Activated T-cell treated with anti-CD3 and anti-CD28 coated beads, Interleukin-2, amount 50 U/mL, for 4 hours (primary cell): ENCODE measurements at regions not wholly inside any gene's neighbourhood (a gene's known extent, or its start where the extent isn't known, plus 50 kb on each side); places are given as distances from the start of the nearest gene placed in this dataset.
"Not testable (repeated sequence)": the region's sequence is repeated elsewhere in the genome, so short reads cannot be mapped to it uniquely, and the experiment has no call there.

Source experiments
- ATAC-seq, 2 donors: fragments of 200-7000 bp; cut with Tn5 transposase; one replicate each; pipeline ENCODE4 v1.10.0; 2021
- DNase-seq: peaks from one replicate; pipeline ENCODE4 v3.0.0-alpha.2; 2020
- H3K27me3 Mint-ChIP-seq: one replicate; pipeline ENCODE4 v1.8.0; 2021; ENCODE audit warnings: low read depth, mixed read lengths
- H3K36me3 Mint-ChIP-seq: one replicate; pipeline ENCODE4 v1.8.0; 2022; ENCODE audit warnings: mixed read lengths; ENCODE audit not compliant: insufficient read depth
- H3K4me1 Mint-ChIP-seq: one replicate; pipeline ENCODE4 v1.8.0; 2021; ENCODE audit warnings: low read depth, mixed read lengths
- H3K4me3 Mint-ChIP-seq: one replicate; pipeline ENCODE4 v1.8.0; 2021; ENCODE audit warnings: mild to moderate bottlenecking, moderate library complexity, mixed read lengths
- H3K9me3 Mint-ChIP-seq: one replicate; pipeline ENCODE4 v1.8.0; 2021; ENCODE audit warnings: mixed read lengths

DNA sequence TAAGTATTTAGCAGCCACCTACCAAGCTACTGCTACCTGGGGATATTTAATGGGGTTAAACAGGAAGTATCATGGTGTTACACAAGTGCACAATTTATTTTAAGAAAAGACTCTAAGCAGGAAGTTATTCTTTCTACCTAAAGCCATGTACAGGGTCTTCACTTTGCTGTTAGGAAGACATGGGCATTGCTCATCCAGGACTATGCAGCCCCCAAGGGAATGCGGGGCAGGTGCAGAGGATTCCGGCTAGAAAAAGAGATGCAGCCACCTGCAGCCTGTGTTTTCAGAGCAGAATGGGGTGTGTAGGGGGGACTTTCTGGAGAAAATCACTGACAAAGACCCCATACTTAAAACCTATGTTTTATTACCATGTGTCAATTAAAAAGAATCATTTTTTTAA is 399.1 kb upstream of the NOX3 start:
- Mint-ChIP-seq H3K4me1 (no peaks in the 10 kb centered on the region), H3K9me3 (peaks cover 6% of the 10 kb centered on the region), H3K4me3 (no peak overlapping the region), H3K36me3 (no peaks in the 10 kb centered on the region), H3K27me3 (no peaks in the 10 kb centered on the region)
- DNase-seq (no peak), ATAC-seq (no peak)

GRCh38 chr6:155853011-155853410 is 397.4 kb upstream of the NOX3 start:
- H3K27me3 Mint-ChIP-seq, result no peaks in the 10 kb centered on the region
- no peaks in the 10 kb centered on the region for H3K9me3 Mint-ChIP-seq
- no peaks in the 10 kb centered on the region for H3K36me3 Mint-ChIP-seq
- H3K4me1 Mint-ChIP-seq, result no peaks in the 10 kb centered on the region
- ATAC-seq, result no peak
- H3K4me3 Mint-ChIP-seq, result no peak overlapping the region
- DNase-seq, result no peak

- no peak overlapping the region for H3K4me3 Mint-ChIP-seq
- DNase-seq, result no peak
- peaks cover 7% of the 10 kb centered on the region for H3K9me3 Mint-ChIP-seq
- ATAC-seq, result no peak
- H3K36me3 Mint-ChIP-seq, result peaks cover 3% of the 10 kb centered on the region
- no peaks in the 10 kb centered on the region for H3K27me3 Mint-ChIP-seq
- H3K4me1 Mint-ChIP-seq, result no peaks in the 10 kb centered on the region
Measured at GRCh38 chr6:155850408-155850841, 394.8 kb upstream of the NOX3 start.

GRCh38 chr6:155847711-155848110 is 392.1 kb upstream of the NOX3 start:
- no peaks in the 10 kb centered on the region for H3K4me1 Mint-ChIP-seq
- no peaks in the 10 kb centered on the region for H3K27me3 Mint-ChIP-seq
- peaks cover 21% of the 10 kb centered on the region for H3K9me3 Mint-ChIP-seq
- ATAC-seq, result no peak
- DNase-seq, result no peak
- H3K36me3 Mint-ChIP-seq, result peaks cover 3% of the 10 kb centered on the region
- H3K4me3 Mint-ChIP-seq, result no peak overlapping the region

DNA sequence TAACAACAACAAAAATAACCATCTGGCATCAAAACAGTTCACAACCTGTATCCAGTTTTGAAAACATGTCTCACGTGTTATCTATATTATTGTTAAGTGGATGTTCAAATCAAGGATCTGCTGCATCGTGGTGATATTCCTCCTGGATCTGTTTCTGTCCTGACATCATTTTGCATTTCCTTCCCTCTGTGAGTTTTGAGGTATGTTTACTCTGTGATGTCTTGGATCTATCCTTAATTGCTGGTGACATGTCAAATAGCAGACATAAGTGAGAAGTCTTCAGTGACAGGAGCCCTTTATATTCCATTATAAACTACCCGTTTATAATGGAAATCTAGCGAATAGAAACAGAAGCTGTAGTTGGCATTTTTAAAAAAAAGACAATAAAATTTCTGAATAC is 381.8 kb upstream of the NOX3 start:
- Mint-ChIP-seq H3K27me3 (no peaks in the 10 kb centered on the region), H3K4me3 (no peak overlapping the region), H3K4me1 (no peaks in the 10 kb centered on the region), H3K9me3 (no peaks in the 10 kb centered on the region), H3K36me3 (no peaks in the 10 kb centered on the region)
- no peak for ATAC-seq
- DNase-seq, result no peak

- DNase-seq (no peak), ATAC-seq (no peak)
- Mint-ChIP-seq H3K36me3 (no peaks in the 10 kb centered on the region), H3K4me3 (no peak overlapping the region), H3K4me1 (no peaks in the 10 kb centered on the region), H3K9me3 (no peaks in the 10 kb centered on the region), H3K27me3 (no peaks in the 10 kb centered on the region)
Measured at GRCh38 chr6:155832596-155832995, 377.0 kb upstream of the NOX3 start.

DNA sequence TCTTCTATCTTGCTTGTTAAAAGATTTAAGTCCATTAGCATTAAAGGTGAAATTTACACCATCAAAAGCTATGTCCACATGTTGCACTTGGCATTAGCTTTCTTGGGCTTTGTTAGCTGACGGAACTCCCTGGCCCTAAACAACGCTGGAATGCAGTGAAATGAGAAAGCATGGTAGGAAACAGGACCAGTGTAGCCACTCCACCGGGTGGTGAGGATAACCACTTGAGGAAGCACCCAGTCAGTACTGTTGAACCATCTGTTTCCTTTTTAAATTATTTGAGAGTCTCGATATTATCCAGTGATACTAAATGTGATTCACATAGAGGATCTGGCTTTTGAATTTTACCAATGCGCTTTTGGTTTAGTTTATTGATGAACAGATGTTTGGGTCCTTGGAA is 374.9 kb upstream of the NOX3 start:
- ATAC-seq (no peak), DNase-seq (no peak)
- no peaks in the 10 kb centered on the region for H3K4me1 Mint-ChIP-seq
- H3K27me3 Mint-ChIP-seq, result no peaks in the 10 kb centered on the region
- no peaks in the 10 kb centered on the region for H3K36me3 Mint-ChIP-seq
- no peak overlapping the region for H3K4me3 Mint-ChIP-seq
- no peaks in the 10 kb centered on the region for H3K9me3 Mint-ChIP-seq

- no peak overlapping the region for H3K4me3 Mint-ChIP-seq
- no peaks in the 10 kb centered on the region for H3K36me3 Mint-ChIP-seq
- no peaks in the 10 kb centered on the region for H3K9me3 Mint-ChIP-seq
- no peak for DNase-seq
- no peaks in the 10 kb centered on the region for H3K27me3 Mint-ChIP-seq
- H3K4me1 Mint-ChIP-seq, result no peaks in the 10 kb centered on the region
- ATAC-seq, result no peak
Measured at GRCh38 chr6:155829646-155830045, 374.0 kb upstream of the NOX3 start.

DNA sequence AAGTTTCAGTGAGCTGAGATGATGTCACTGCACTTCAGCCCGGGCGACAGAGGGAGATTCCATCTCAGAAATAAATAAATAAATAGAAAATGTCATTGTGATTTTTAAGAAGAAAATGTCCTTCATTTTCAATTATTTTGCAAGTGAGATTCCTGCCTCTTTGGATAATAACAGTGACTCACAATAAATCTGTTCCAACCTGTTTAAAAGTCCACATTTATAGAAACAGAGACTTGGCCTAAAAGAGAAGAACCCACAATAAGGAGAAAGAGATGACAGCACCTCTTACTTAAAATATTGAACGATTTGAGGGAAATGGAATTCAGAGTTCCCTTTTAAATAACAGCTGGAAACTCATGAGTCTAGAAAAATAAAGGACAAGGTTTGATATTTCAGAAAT is 373.4 kb upstream of the NOX3 start:
- Mint-ChIP-seq H3K4me3 (no peak overlapping the region), H3K9me3 (no peaks in the 10 kb centered on the region), H3K27me3 (no peaks in the 10 kb centered on the region), H3K4me1 (no peaks in the 10 kb centered on the region), H3K36me3 (no peaks in the 10 kb centered on the region)
- ATAC-seq (no peak), DNase-seq (no peak)

DNA sequence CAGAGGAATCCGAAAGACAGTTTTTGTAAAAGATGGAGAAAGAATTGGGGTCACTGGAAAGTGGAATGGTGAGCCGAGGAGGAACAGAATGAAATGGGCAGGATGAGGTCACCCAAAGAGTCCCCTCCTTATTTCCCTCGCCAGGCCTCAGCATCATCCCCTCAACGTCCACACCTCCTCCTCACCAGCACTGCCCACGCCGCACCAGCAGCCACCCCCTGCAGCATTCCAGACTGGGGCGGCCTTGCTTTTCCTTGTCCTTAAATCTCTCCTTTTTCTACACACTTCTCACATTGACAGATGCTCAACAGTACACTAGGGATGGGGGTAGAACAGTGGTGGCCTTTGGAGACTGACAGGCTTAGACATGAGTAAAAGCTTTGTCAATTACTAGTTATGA is 363.1 kb upstream of the NOX3 start:
- Mint-ChIP-seq H3K27me3 (no peaks in the 10 kb centered on the region), H3K9me3 (no peaks in the 10 kb centered on the region), H3K4me3 (no peak overlapping the region), H3K4me1 (no peaks in the 10 kb centered on the region), H3K36me3 (no peaks in the 10 kb centered on the region)
- ATAC-seq (no peak), DNase-seq (no peak)

DNA sequence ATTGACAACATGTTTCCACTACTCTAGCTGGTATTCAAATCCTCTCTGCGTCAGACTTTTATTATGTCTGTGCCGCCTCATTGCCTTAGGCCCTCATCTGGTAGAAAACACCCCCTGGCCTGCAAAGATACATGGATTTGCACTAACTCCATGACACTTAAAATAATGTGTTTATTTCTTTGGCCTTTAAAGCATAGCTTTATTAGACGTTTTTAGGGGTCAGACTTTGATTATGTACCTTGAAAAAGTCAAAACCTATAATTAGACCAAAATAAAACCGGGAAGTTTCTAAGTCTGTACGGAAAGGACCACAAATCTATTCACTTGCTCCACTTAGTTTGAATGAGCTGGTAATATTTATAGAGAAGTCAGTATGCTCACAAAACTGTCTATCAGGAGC is 357.9 kb upstream of the NOX3 start:
- Mint-ChIP-seq H3K4me1 (no peaks in the 10 kb centered on the region), H3K36me3 (no peaks in the 10 kb centered on the region), H3K9me3 (no peaks in the 10 kb centered on the region), H3K4me3 (no peak overlapping the region), H3K27me3 (no peaks in the 10 kb centered on the region)
- ATAC-seq (no peak), DNase-seq (no peak)

- no peaks in the 10 kb centered on the region for H3K36me3 Mint-ChIP-seq
- H3K4me3 Mint-ChIP-seq, result no peak overlapping the region
- H3K9me3 Mint-ChIP-seq, result no peaks in the 10 kb centered on the region
- H3K27me3 Mint-ChIP-seq, result no peaks in the 10 kb centered on the region
- H3K4me1 Mint-ChIP-seq, result no peaks in the 10 kb centered on the region
- ATAC-seq, result no peak
- no peak for DNase-seq
Measured at GRCh38 chr6:155807243-155807642, 351.6 kb upstream of the NOX3 start.

DNA sequence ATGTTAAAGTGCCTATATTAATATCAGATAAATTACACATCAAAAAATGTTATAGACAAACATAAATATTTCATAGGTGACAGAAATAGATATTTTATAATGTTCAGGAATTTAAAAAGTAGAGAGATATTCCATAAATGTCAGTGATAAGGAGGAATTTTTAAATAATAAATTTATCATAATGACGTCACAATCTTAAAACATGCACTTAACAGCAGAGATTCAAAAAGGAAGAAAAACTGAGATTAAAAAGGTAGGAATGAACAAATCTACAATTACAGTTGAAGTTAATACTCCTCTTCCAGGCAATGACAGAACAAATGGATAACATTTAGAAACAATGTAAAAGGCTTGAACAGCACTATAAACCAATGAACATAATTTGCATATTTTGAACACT is 345.4 kb upstream of the NOX3 start:
- Mint-ChIP-seq H3K4me3 (no peak overlapping the region), H3K9me3 (peaks cover 6% of the 10 kb centered on the region), H3K36me3 (no peaks in the 10 kb centered on the region), H3K4me1 (no peaks in the 10 kb centered on the region), H3K27me3 (no peaks in the 10 kb centered on the region)
- ATAC-seq, result no peak
- no peak for DNase-seq

DNA sequence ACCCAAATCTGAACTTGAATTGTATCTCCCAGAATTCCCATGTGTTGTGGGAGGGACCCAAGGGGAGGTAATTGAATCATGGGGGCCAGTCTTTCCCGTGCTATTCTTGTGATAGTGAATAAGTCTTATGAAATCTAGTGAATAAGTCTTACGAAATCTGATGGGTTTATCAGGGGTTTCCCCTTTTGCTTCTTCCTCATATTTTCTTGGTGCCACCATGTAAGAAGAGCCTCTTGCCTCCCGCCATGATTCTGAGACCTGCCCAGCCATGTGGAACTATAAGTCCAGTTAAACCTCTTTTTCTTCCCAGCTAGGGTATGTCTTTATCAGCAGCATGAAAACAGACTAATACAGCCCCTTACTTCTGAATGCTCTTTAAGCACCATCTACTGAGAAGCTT is 343.2 kb upstream of the NOX3 start:
- H3K4me1 Mint-ChIP-seq, ATAC-seq: not testable (repeated sequence)

GRCh38 chr6:155795173-155795796 is 339.6 kb upstream of the NOX3 start:
- H3K9me3 Mint-ChIP-seq, result peaks cover 3% of the 10 kb centered on the region
- no peak overlapping the region for H3K4me3 Mint-ChIP-seq
- ATAC-seq (no peak), DNase-seq (no peak)
- peaks cover 2% of the 10 kb centered on the region for H3K27me3 Mint-ChIP-seq
- H3K4me1 Mint-ChIP-seq, result no peaks in the 10 kb centered on the region
- H3K36me3 Mint-ChIP-seq, result no peaks in the 10 kb centered on the region

More for the DNA sequence above, 343.2 kb upstream of the NOX3 start:
- not testable (repeated sequence) for H3K36me3 Mint-ChIP-seq, H3K9me3 Mint-ChIP-seq, H3K4me3 Mint-ChIP-seq, DNase-seq, H3K27me3 Mint-ChIP-seq

DNA sequence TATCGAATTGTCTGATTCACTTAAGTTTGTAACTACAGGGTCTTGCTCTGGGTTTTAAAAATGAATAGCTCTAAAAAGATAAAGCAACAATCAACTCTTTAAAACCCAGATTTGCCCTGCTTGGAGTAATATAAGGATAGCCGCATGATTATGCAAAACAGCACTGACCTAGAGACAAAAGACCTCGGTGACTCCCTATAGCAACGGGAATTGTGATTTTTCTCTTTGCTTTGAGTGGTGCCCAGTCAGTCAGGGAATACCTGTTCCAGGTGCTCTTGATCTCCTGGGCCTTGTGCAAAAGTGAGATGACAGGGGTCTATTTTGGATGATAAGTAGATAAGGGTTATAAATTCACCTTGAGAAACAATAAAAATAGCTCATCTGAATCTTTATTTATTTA is 336.3 kb upstream of the NOX3 start:
- H3K4me1 Mint-ChIP-seq, result no peaks in the 10 kb centered on the region
- DNase-seq (no peak), ATAC-seq (no peak)
- peaks cover 5% of the 10 kb centered on the region for H3K9me3 Mint-ChIP-seq
- no peaks in the 10 kb centered on the region for H3K36me3 Mint-ChIP-seq
- H3K4me3 Mint-ChIP-seq, result no peak overlapping the region
- peaks cover 2% of the 10 kb centered on the region for H3K27me3 Mint-ChIP-seq
